Lung microvascular endothelial cell (primary cell): ENCODE measurements at regions not wholly inside any gene's neighbourhood (a gene's known extent, or its start where the extent isn't known, plus 50 kb on each side); places are given as distances from the start of the nearest gene placed in this dataset.

Experiments
- DNase-seq, 2 donors: peaks; one replicate each; pipeline versions ENCODE4 v3.0.0 to v3.0.0-alpha.2; 2010; ENCODE audit warnings: low read depth in 2 of 2

DNA sequence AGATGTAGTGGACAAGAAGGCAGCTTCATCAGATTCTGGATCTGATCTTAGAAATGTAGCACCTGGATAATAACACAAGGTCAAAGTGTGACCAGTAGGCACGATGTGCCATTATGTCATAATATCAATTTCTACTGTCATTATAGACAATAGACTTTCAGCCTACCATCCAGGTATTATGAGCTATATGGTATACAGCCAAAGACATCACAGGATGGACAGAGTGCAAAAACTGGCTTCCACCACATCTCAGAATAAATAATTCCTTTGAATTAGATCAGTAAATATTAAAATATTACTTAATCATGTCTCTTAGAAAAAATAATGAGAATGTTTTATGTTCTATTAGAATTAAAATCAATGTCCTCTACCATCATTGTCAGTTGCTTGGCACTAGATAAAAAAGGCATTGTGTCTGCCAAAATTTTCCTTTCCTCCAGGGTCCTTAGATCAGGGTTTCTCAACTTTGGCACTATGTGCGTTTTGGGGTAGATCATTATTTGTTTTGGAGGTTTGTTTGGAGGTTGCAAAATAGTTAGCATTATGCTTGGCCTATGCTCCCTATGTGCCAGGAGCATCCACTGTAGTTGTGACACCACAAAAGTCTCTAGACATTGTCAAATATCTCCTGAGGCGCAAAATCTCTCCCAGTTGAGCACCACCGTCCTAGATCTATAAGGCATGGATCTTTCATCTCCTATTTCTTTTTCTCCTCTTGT, 86.7 kb upstream of the NRIP1 start:
- DNase-seq: no peak

DNA sequence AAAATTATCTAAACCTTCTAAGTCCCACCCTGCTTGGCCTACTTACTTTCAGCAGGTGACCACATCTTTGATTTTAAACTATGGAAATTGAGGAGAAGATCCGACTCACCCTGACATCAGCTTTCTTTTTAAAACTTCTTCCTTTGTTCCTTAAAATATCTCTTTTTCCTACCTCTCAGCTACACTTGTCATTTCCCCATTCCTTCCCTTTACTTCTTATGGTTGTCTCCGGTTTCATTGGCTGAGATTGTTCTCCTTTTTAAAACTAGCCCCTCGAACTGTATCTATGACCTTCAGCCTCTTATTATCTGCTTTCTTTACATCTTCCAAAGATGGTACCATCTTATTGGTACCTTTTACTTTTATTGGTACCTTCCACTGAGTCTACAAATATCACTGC, 87.8 kb upstream of the NRIP1 start:
- no peak for DNase-seq

DNA sequence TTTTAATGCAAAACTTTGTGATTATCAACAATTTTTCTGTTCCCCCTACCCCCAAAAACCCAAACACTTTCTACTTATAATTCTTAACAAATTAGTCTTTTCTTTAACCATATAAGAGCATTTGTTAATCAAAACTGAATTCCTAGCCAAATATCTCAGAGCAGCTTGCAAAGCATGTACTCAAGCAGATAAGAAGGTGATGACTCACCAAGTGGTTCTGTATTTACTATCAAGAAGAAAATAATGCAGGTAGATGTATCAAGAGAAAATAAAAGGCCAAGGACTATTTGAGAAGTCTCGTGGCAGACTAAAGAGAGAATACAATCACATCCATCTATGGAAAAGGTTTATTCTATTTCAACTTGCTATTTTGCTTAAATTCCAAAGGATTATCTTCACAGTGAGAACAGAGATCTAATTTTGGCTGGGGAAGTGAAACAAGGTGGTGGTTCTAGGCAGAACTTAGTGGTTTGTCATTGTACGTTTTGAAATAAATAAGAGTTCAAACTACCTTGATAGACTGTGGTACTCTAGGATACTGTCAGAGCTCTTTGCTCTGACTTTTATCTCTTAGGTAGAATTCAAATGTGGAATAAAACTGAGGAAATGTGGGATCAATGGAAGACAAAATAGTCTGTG, 94.7 kb upstream of the NRIP1 start:
- no peak for DNase-seq

DNA sequence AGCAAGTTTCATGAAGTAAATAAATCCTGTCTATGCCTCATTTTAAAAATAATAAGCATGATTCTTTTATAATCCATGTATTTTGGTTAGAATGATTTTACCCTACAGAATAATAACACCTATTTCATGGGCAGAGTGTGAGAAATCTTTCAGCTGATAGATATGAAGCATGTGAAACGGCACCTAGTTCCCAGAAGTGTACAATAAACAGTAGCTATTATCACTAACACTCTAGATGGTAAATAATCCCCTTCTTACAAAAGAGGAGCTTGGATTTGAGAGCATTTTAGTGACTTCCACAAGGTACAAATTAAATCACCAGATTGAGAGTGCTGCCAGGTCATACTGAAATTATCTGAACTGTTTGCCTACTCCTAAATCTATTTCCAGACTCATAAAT, 95.3 kb upstream of the NRIP1 start:
- no peak for DNase-seq

DNA sequence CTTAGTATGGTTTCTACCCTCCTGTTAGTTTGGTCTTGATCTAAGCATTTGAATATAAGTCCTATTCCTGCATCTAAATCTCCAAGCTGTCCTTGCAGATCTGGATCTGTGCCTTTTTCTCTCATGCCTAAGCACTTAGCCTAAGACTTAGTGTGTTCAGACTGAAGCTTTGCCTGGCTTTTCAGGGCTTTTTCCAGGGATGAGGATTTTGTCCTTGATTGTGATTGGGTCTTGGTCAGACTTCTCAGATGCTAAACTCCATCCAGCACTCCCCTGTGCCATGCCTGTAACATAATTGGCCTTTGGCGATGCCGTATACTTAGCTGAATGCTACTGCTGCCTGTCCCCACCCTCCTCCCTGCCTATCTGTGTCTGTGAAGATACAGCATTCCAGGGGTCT, 98.1 kb upstream of the NRIP1 start:
- DNase-seq: no peak

DNA sequence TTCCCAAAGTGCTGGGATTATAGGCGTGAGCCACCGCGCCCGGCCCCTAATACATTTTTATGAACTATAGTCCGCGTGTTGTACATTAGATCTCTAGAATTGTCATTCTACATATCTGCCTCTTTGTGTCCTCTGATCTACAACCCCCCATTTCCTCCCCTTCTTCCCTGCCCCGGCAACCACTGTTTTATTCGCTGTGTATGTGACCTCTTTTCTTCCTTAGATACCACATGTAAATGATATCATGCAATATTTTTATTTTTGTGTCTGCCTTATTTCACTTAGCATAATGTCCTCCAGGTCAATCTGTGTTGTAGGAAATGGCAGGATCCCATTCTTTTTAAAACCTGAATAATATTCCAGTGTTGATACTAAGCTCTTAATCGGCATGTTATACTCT, 99.5 kb upstream of the NRIP1 start:
- DNase-seq: no peak

DNA sequence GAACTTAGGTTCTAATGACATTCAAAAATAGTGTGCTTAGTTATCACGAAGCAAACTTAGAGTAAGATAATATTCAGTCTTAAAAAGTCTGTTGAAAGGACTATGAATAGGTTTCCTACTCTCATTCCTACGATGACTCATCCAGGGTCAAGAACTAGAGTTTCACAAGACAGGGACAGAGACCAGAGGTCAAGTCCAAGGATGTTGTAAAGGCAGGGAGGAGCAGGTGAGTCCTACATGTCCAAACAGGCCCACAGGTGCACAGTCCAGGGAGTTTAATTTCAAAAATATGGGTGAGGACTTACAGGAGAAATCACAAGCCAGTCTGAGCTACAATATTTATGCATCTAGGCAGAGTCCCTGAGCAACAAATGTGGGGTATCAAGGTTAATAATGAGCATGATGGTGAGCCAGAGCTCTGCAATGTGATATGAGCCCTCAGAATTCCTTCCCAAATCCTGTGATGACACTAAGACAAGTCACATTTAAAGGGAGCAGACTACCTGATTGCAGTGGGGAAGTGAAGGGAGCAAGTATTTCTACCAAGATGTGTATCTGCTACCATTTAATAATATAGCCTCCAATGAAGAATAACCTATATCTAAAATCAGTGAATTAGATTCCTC, 100.0 kb upstream of the NRIP1 start:
- no peak for DNase-seq

DNA sequence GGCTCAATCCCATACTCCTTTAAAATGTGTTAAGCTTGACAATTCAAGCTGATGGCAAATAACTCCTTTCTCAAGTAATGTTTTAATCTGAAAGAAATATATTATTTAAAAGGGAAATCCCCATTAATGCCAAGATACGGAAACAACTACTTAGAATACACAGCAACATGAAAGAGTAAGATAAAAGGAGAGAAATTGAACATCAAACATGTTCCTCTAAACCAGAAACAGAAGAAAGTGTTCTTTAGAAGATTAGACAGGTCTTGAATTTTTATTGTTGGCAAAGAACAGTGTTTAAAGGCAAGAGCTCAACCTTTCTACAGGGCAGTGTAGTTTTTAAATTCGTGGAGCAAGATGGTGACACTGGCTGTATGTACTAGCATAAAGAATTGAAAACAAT, 105.8 kb upstream of the NRIP1 start:
- no peak for DNase-seq

DNA sequence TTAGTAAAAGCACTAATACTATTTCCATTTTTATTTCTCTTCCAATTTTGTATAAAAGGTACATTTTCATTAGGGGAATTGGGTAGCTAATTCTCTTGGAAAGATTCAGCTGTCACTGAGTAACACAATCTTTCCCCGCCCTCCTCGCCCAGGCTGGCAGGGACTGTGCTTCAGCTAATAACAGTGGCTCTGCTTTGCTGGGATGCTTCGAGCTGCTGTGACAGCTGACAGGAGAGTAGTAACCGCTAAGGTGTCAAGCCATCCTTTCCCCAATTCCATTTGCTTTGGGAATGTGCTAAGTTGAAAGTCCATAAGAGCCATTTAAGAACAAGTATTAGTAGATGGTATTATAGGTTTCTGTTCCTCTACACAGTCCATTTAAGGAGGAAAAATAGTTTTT, 106.7 kb upstream of the NRIP1 start:
- no peak for DNase-seq

DNA sequence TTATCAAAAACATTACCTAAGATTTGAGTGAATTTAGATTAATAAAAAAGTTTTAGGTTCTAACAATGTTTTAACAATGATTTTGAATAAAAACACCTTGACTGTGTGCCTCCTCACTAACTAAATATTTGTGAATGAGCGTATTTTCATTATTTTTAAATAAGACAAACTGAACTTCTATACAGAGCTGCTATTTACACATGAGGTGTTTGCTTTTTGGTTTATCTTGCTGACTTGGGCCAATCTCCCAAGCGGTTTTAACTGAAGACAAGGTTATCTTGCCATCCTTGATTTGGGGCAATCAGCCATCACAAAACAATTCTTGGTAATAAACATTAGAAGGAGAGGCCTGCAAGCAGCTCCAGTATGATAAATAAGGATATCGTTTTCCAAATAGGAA, 108.2 kb upstream of the NRIP1 start:
- no peak for DNase-seq

DNA sequence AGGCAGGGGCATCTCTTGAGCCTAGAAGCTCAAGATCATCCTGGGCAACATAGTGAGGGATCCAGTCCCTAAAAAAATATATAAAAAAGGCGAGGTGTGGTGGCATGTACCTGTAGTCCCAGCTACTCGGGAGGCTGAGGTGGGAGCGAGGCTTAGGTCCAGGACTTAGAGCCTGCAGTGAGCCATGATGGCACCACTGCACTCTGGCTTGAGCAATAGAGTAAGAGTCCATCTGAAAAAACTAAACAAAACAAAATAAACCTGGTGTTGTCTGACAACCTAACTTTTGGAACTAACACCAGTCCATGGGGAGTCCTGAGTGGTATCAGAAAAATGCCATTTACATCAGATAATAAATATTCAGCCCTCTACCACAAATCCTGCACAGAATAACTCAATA, 110.1 kb upstream of the NRIP1 start:
- DNase-seq: no peak

DNA sequence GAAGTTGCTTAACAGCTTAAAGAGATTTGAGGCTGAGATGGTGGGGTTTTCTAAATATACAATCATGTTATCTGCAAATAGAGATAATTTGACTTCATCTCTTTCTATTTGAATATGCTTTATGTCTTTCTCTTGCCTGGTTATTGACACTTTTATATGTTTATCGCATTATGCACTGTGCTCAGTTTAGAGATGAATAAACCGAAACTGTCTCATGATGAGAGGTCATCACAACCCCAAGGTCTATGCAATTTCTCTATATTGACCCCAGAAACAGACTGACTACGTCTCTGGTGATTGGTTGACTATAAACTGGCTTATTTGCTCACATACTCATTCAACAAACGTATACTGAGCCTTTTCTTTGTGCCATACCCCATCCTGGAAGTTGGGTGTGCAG, 117.9 kb upstream of the NRIP1 start:
- no peak for DNase-seq

DNA sequence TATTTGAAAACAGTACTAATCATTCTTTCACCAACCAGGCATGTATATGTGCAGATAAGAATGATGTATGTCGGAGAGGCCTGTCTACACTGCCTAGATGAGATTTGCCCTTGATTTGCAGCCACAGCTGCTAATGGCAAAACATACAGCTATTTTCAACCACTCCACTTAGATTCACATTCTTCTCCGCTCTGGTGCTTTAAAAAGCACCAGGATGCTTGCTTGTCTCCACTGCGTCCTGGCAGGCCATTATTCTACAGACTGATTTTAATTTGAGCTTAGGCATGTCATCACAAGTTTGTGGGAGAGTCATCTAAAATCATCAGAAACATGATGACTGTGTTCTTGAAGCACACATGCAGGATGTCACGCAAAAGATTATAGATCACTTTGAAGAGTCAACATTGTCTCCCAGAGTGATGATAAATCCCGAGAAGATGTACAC, 119.0 kb upstream of the NRIP1 start:
- DNase-seq: no peak

DNA sequence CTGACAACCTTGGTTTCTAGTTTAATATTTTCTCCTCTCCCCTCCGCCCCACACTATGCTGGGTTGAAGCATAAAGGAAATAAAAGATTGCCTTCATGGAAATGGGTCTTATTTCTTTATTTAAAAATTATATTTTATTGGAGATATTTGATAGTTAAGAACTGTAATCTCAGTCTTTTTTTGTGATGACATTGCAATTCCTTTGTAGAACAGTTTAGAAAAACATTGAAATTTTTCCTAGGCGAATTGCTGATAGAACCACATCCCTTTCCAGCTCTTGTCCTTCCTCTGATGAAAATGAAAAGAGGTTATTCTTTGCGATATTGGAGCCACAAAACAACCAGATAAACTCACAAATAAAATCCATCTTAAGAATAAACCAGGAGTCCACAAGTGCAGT, 125.6 kb upstream of the NRIP1 start:
- DNase-seq: no peak

DNA sequence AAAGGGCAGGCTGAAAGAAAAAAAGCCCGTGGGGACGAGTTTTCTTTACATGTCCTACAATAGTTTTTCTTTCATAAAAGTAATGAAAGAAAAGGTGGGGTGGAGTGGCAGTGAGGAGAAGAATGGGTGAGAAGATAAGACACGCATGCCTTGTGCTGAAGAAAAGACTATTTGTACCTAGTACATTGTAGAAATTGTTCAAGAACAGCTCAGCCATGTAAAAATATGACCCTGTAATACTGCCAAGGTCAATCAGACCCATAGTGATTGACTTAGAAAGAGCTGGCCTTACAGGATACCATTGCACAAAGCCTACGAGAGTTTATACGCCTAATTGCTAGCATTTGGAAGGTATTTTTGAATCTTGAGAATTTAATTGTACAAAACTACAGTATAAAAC, 126.0 kb upstream of the NRIP1 start:
- no peak for DNase-seq

DNA sequence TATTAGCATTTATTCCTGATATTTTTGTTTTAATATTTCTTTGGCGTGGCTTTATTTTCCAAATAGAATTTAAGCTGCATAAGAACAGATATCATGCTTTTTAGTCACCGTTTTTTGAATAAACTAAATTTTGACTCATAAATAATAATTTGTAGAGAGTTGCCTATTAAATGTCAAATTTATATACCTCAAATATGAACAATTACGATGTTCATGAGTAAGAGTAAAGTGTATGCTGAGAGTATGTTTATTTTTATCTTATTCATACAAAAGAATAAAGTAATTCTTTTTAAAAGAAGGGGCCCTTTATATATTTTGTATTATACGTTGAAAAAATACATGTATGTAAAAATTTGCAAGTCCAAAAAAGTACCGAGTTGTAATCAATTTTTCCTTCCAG, 126.5 kb upstream of the NRIP1 start:
- DNase-seq: no peak

DNA sequence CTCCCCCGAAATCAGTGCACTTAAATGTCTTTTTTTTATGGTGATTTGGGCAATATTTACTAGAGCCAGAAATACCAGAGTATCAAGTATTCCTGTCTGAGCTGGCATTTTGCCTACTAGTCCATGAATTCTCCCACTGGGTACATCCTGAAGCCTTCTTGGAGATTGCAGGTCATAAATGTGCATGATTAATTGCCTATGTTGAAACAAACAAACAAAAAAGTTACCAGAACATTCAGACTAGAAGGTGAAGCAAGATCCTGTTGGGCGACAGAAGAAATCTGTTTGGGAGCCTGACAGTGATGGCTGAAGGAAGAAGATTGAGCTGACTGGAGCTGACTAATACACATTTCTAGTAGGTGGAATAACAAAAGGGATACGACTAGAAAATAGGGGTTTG, 127.4 kb upstream of the NRIP1 start:
- DNase-seq: no peak

DNA sequence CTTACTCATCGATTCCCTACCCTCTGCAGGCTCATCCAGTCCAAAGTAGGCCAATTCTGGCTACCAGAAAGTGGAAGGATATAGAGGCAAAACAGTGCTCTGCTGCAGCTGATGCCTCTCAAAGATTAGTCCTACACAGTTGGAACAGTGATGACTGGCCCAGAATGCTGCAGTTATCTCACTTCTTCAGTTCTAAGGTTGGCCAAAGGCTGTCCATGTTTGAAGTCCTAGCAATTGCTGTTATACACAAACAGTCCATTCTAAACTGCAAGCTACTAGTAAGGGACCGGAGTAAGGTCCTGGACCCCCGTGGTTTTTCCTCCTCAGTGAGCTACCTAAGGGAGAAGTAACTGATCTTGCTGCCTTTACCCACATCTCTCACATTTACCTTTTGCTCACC, 129.1 kb upstream of the NRIP1 start:
- no peak for DNase-seq

DNA sequence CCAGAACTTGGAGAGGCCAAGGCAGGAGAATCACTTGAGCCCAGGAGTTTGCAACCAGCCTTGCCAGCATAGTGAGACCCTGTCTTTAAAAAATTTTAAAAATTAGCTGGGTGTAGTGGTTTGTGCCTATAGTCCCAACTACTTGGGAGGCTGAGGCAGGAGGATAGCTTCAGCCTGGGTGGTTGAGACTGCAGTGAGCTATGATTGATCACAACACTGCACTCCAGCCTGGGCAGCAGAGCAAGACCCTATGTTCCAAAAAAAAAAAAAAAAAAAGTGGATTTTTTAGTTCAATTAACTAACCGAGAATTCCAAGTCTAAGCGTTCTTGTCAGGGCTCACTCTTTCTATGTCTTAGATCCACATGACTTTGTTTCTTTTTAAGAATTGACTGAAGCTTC, 130.3 kb upstream of the NRIP1 start:
- DNase-seq: no peak

DNA sequence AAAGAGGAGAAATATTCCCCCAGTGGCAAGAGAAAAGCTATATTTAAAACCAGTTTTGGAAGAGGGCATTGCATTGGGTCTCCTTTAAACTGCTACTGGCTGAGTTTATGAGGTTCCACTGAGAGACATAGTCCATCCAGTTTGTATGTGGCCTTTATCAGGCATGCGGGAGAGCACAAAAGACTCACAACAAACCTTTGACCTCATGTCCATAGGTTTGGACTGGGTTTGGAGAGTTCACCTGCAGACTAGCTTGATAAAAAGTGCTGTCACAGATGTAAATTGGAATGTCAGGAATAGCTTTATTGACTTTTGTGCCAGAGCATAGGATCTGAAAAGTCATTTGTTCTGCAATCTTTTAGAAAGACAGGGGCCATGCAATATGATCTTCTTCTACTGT, 131.0 kb upstream of the NRIP1 start:
- no peak for DNase-seq

DNA sequence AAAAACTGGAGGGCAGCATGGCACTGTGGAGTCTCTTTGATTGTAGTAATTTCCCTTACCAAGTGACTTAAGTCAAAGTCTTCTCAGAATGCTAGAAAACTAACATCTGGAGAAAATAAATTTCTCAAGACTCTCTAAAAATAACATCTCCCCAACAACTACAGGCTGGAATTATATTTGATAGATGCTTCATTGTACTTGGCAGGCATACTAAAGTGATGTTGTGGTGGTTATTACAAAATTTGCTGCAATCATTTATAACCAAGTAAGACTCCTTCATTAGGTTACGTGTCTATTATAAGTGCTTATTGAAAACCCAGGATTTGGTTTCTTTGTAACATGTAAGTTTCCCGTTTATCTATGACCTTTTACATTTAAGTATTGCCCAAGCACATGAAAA, 132.9 kb upstream of the NRIP1 start:
- DNase-seq: no peak

DNA sequence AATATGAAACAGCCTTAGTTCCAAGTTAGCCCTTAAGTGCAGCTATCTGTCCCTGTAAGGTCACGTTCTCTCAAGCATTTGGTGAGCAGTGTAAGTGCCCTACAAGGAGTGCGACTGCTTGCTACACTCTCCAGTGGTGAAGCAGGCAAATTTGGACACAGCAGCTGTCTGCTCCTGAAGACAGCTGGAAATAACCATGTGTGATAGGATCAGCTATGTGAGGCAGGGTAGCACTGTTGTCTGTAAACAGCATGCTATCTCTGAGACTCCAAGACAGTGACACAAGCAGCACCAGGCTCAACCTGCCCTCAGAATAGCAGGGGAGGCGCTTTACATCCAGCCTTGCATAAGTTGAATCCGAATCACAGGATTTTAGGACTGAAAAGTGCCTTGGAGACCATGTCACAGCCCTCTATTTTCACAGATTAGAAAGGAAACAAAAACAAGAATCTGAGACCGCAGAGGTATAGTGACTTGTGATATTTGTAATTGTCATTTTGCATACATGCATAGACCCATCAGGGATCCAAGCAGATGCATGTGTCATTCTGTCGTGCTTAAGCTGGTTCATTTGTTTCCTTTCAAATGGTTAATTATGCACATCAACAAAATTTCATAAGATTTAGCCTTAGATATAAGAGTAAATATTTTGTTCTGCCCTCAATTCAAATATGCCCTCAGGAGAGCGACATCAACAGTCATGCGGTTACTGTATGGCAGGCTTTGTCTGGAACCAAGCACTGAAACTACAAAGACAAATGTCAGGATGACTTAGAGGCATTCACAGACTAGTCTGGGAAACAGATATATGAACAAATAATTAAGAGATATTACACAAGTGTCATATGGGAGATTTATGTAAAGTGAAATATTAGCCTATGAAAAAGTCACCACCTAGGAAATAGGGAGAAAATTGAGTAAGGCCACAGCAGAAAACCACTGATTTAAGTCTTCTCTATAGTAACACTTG, 134.9 kb upstream of the NRIP1 start:
- no peak for DNase-seq
